WTC11 (cell line): ENCODE measurements at regions not wholly inside any gene's neighbourhood (a gene's known extent, or its start where the extent isn't known, plus 50 kb on each side); places are given as distances from the start of the nearest gene placed in this dataset.

ENCODE experiments used
- ATAC-seq: fragments of 200-7000 bp; cut with Tn5 transposase; 2 replicates; pipeline ENCODE4 v1.10.0; 2021; ENCODE audit warnings: mild to moderate bottlenecking, moderate library complexity
- CTCF ChIA-PET: fragments of 300-600 bp; sonication (Branson Sonifier 250); formaldehyde crosslinking; loops from one replicate; lab custom pipeline; 2021; ENCODE audit warnings: antibody characterized with exemption; lab: Charles Lee
- POLR2A ChIA-PET: fragments of 350-600 bp; sonication (Branson Sonifier 250); formaldehyde crosslinking; loops from one replicate; lab custom pipeline; 2021; ENCODE audit warnings: antibody characterized with exemption; lab: Charles Lee
- DNase-seq: peaks from one replicate; pipeline ENCODE4 v3.0.0; 2021; ENCODE audit warnings: low spot score
- H3K27ac Mint-ChIP-seq: 2 replicates; pipeline ENCODE4 v1.8.0; 2021; ENCODE audit warnings: mixed read lengths
- H3K27me3 Mint-ChIP-seq: 2 replicates; pipeline ENCODE4 v1.8.0; 2021; ENCODE audit warnings: low read depth, mild to moderate bottlenecking, moderate library complexity, mixed read lengths
- H3K36me3 Mint-ChIP-seq: 2 replicates; pipeline ENCODE4 v1.8.0; 2021; ENCODE audit warnings: mixed read lengths
- H3K4me1 Mint-ChIP-seq: 2 replicates; pipeline ENCODE4 v1.8.0; 2022; ENCODE audit warnings: mixed read lengths
- H3K4me3 Mint-ChIP-seq: 2 replicates; pipeline ENCODE4 v1.8.0; 2021; ENCODE audit warnings: mild to moderate bottlenecking, moderate library complexity, mixed read lengths
- H3K9me3 Mint-ChIP-seq: 2 replicates; pipeline ENCODE4 v1.8.0; 2021; ENCODE audit warnings: mixed read lengths
- CREM ChIP-seq: sonication (generic); formaldehyde crosslinking; IDR thresholded peaks from 2 replicates; pipeline ENCODE4 v1.8.1; 2022; ENCODE audit warnings: mild to moderate bottlenecking, missing genetic modification reagents, moderate library complexity
- CTCF ChIP-seq: fragments of 200-600 bp; IDR thresholded peaks from 2 replicates; pipeline ENCODE4 v1.8.0; 2022; ENCODE audit warnings: antibody characterized with exemption
- FOXK1 ChIP-seq: sonication (generic); formaldehyde crosslinking; IDR thresholded peaks from 2 replicates; pipeline ENCODE4 v1.8.0; 2022; ENCODE audit warnings: mild to moderate bottlenecking, moderate library complexity, missing genetic modification reagents
- FOXP1 ChIP-seq: sonication (generic); formaldehyde crosslinking; IDR thresholded peaks from 2 replicates; pipeline ENCODE4 v1.8.0; 2022; ENCODE audit warnings: missing genetic modification reagents, mild to moderate bottlenecking, moderate library complexity, borderline replicate concordance
- GTF2I ChIP-seq: fragments of 250-450 bp; sonication (Bioruptor Pico); conservative IDR thresholded peaks from 2 replicates; pipeline ENCODE4 v1.4.0; 2021; ENCODE audit warnings: mild to moderate bottlenecking
- IRF1 ChIP-seq: sonication (generic); formaldehyde crosslinking; IDR thresholded peaks from 2 replicates; pipeline ENCODE4 v1.8.0; 2023; ENCODE audit warnings: missing genetic modification reagents
- NFATC4 ChIP-seq: fragments of 250-450 bp; sonication (Bioruptor Pico); IDR thresholded peaks from 2 replicates; pipeline ENCODE4 v1.9.0; 2021; ENCODE audit warnings: mild to moderate bottlenecking
- NR2C2 ChIP-seq: sonication (generic); formaldehyde crosslinking; IDR thresholded peaks from 2 replicates; pipeline ENCODE4 v1.8.0; 2022; ENCODE audit warnings: mild to moderate bottlenecking, missing genetic modification reagents
- PREB ChIP-seq: sonication (generic); formaldehyde crosslinking; IDR thresholded peaks from 2 replicates; pipeline ENCODE4 v1.8.1; 2022; ENCODE audit warnings: mild to moderate bottlenecking, missing genetic modification reagents, moderate library complexity, borderline replicate concordance
- TP53 ChIP-seq: sonication (generic); formaldehyde crosslinking; IDR thresholded peaks from 2 replicates; pipeline ENCODE4 v1.8.1; 2023; ENCODE audit warnings: mild to moderate bottlenecking, missing genetic modification reagents
- TF ChIP-seq, protein P1 (sequence below): fragments of 250-450 bp; sonication (Bioruptor Pico); IDR thresholded peaks from 2 replicates; pipeline ENCODE4 v1.8.0; 2021; ENCODE audit warnings: mild to moderate bottlenecking
- TF ChIP-seq, protein P2 (sequence below): sonication (generic); formaldehyde crosslinking; IDR thresholded peaks from 2 replicates; pipeline ENCODE4 v1.8.0; 2023; ENCODE audit warnings: missing genetic modification reagents, mild to moderate bottlenecking, borderline replicate concordance
- TF ChIP-seq, protein P3 (sequence below): fragments of 250-450 bp; sonication (Bioruptor Pico); conservative IDR thresholded peaks from 2 replicates; pipeline ENCODE4 v1.9.0; 2021; ENCODE audit warnings: mild to moderate bottlenecking

DNA sequence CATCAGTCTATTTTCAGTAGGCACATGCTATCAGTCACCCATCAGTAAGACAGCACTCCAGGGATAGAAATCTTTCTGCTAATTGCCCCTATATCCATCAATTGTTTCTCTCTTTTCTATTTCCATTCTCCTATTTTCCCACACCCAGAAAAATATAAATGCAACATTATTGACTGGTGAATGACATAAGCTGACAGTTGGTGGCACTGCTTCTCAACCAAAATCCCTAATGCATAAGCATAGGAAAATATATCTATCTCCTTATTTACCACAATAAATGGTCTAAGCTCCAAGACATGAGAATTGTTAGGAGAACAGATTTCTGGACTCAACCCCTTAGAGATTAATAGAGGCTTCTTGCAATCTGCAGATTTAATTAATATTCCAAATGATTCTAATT is 64.0 kb upstream of the REG3A start (continued):
- TF ChIP-seq IRF1 (CRISPR knock-in tag) (no peak), PREB (CRISPR knock-in tag) (no peak), TP53 (CRISPR knock-in tag) (no peak), GTF2I (CRISPR knock-in tag) (no peak), FOXK1 (CRISPR knock-in tag) (no peak), CREM (CRISPR knock-in tag) (no peak), NFATC4 (CRISPR knock-in tag) (no peak), FOXP1 (CRISPR knock-in tag) (no peak), NR2C2 (no peak)
- TF ChIP-seq, protein P1, sequence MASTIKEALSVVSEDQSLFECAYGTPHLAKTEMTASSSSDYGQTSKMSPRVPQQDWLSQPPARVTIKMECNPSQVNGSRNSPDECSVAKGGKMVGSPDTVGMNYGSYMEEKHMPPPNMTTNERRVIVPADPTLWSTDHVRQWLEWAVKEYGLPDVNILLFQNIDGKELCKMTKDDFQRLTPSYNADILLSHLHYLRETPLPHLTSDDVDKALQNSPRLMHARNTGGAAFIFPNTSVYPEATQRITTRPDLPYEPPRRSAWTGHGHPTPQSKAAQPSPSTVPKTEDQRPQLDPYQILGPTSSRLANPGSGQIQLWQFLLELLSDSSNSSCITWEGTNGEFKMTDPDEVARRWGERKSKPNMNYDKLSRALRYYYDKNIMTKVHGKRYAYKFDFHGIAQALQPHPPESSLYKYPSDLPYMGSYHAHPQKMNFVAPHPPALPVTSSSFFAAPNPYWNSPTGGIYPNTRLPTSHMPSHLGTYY (CRISPR knock-in tag), result no peak
- TF ChIP-seq, protein P2, sequence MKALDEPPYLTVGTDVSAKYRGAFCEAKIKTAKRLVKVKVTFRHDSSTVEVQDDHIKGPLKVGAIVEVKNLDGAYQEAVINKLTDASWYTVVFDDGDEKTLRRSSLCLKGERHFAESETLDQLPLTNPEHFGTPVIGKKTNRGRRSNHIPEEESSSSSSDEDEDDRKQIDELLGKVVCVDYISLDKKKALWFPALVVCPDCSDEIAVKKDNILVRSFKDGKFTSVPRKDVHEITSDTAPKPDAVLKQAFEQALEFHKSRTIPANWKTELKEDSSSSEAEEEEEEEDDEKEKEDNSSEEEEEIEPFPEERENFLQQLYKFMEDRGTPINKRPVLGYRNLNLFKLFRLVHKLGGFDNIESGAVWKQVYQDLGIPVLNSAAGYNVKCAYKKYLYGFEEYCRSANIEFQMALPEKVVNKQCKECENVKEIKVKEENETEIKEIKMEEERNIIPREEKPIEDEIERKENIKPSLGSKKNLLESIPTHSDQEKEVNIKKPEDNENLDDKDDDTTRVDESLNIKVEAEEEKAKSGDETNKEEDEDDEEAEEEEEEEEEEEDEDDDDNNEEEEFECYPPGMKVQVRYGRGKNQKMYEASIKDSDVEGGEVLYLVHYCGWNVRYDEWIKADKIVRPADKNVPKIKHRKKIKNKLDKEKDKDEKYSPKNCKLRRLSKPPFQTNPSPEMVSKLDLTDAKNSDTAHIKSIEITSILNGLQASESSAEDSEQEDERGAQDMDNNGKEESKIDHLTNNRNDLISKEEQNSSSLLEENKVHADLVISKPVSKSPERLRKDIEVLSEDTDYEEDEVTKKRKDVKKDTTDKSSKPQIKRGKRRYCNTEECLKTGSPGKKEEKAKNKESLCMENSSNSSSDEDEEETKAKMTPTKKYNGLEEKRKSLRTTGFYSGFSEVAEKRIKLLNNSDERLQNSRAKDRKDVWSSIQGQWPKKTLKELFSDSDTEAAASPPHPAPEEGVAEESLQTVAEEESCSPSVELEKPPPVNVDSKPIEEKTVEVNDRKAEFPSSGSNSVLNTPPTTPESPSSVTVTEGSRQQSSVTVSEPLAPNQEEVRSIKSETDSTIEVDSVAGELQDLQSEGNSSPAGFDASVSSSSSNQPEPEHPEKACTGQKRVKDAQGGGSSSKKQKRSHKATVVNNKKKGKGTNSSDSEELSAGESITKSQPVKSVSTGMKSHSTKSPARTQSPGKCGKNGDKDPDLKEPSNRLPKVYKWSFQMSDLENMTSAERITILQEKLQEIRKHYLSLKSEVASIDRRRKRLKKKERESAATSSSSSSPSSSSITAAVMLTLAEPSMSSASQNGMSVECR, result no peak
- TF ChIP-seq, all 79 proteins: peak for 0

DNA sequence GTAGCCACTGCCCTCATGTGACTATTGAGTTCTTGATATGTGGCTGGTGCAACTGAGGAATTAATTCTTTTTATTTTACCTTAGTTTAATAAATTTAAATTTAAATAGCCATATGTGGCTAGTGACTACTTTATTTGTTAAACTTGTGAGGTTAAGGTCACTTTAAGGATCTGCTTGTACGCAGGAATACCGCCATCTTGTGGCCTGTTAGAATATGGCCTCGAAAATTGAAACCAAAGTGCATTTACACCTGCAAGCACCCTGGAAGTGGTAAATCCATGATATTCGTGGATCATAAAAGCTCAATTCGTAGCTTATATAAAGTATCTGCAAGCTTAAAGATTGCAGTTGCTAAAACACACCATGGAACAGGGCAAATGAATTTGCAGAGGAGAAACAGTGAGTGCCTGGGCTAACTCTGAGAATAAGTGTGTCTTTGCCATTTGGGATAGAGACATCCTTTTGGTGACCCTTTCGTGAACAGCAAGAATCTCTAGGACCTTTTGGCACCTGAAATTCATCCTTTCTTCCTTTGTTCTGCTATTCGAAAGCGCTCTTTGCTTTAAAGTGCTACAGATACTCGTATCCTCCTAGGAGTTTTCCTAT is 59.9 kb upstream of the REG3A start:
- peaks cover 29% of the 10 kb centered on the region for H3K36me3 Mint-ChIP-seq
- ATAC-seq (peak; percentile 53), DNase-seq (peak; percentile 56)
- H3K4me1 Mint-ChIP-seq, result 0 out of 2 replicates have a peak, but pooled peaks cover 3% of the 10 kb centered on the region
- peaks cover 34% of the 10 kb centered on the region for H3K9me3 Mint-ChIP-seq
- H3K27me3 Mint-ChIP-seq, result no peaks in the 10 kb centered on the region; the same call in 1 of the 2 replicates
- TF ChIP-seq CTCF, result peak; percentile 57
- TF ChIP-seq, protein P3, sequence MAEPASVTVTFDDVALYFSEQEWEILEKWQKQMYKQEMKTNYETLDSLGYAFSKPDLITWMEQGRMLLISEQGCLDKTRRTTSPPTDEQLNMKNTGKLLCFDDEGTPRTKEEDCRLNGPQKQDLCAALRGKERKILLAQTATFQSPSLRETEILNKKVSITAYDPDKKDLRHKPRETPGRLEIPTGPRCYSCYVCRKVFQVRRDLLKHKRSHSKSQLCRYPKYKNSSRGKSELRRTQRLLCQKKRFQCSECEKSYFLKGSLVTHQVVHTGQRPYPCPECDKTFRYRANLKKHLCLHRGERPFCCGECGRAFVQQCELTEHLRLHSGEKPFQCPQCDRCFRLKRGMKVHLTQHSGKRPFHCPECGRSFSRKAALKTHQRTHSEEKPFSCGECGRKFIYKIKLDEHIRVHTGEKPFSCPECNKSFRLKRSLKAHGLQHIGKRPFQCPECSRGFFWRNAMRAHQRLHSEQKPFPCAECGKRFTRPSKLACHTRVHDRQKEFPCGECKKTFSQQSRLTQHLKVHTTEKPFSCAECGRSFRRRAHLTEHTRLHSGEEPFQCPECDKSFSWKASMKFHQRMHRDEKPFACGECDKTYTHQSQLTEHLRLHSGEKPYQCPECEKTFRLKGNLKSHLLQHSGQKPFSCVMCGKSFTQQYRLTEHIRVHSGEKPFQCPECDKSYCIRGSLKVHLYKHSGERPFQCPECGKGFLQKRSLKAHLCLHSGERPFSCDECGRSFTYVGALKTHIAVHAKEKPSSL (CRISPR knock-in tag), result no peak
- no peak overlapping the region for H3K4me3 Mint-ChIP-seq
- POLR2A ChIA-PET, result no interaction called here
- no peak overlapping the region for H3K27ac Mint-ChIP-seq
- CTCF ChIA-PET, result interaction anchor here (0.6 to 1.0 kb wide), 3 partner anchors 9 to 641 kb away, joined by 3 to 20 read pairs (median 4); no protein-coding TSS in a partner anchor
